LNCaP clone FGC (cell line): ENCODE measurements at regions not wholly inside any gene's neighbourhood (a gene's known extent, or its start where the extent isn't known, plus 50 kb on each side); places are given as distances from the start of the nearest gene placed in this dataset.
"Not testable (repeated sequence)": the region's sequence is repeated elsewhere in the genome, so short reads cannot be mapped to it uniquely, and the experiment has no call there.

Experiments
- DNase-seq: peaks from one replicate; pipeline ENCODE4 v3.0.0-alpha.2; 2011; ENCODE audit warnings: low read depth
- H3K4me3 ChIP-seq: 2 replicates; pipeline ENCODE4 v1.5.1; 2011; ENCODE audit warnings: mild to moderate bottlenecking, low read depth, low read length, control low read depth
- TF ChIP-seq, protein P1 (sequence below): IDR thresholded peaks from 2 replicates; pipeline ENCODE4 v1.5.1; 2012; ENCODE audit warnings: mild to moderate bottlenecking; ENCODE audit not compliant: control insufficient read depth, insufficient read depth; ENCODE audit errors: extremely low read depth

DNA sequence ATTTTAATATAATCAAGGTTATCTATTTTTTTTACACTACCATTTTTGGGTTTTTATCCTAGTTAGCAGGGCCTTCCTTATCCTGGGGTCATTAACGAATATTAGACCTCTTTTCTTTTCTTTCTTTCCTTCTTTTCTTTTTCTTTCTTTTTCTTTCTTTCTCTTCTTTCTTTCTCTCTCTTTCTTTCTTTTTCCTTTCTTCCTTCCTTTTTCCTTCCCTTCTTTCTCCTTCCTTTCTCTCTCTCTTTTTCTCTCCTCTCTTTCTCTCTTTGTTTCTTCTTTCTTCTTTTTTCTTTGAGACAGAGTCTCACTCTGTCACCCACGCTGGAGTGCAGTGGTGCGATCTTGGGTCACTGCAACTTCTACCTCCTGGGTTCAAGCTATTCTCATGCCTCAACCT, 120.4 kb upstream of the PDE7B start:
- TF ChIP-seq, protein P1, sequence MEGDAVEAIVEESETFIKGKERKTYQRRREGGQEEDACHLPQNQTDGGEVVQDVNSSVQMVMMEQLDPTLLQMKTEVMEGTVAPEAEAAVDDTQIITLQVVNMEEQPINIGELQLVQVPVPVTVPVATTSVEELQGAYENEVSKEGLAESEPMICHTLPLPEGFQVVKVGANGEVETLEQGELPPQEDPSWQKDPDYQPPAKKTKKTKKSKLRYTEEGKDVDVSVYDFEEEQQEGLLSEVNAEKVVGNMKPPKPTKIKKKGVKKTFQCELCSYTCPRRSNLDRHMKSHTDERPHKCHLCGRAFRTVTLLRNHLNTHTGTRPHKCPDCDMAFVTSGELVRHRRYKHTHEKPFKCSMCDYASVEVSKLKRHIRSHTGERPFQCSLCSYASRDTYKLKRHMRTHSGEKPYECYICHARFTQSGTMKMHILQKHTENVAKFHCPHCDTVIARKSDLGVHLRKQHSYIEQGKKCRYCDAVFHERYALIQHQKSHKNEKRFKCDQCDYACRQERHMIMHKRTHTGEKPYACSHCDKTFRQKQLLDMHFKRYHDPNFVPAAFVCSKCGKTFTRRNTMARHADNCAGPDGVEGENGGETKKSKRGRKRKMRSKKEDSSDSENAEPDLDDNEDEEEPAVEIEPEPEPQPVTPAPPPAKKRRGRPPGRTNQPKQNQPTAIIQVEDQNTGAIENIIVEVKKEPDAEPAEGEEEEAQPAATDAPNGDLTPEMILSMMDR: no peak
- no peak overlapping the region for H3K4me3 ChIP-seq
- no peak for DNase-seq

DNA sequence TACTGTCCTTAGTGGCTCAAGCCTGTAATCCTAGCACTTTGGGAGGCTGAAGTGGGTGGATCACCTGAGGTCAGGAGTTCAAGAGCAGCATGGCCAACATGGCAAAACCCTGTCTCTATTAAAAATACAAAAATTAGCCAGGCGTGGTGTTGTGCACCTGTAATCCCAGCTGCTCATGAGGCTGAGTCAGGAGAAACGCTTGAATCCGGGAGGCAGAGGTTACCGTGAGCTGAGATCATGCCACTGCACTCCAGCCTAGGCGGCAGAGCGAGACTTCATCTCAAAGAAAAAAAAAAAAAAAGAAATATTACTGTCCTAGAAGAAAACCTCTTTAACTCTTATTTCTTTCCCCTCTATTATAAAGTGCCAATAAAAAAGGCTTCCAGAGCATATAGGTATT, 115.2 kb upstream of the PDE7B start:
- DNase-seq, H3K4me3 ChIP-seq: not testable (repeated sequence)

DNA sequence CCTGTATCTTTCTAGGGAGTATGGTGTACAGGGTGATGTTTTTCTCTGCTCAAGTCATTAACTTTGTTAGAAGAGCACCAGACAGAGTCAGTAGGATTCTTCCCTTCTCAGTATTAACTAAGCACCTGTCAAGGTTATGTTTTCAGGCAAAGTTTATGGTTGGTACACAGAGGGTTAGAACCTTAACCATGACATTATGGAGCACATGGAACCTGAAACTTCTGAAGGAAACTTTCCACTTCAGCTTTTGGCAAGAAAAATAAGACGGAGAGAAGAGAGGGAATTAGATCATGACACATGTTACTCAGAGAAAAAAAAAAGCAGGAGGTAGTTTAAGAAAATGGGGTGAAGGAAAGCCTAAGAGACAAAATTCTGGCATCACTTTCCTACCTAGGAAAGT, 112.9 kb upstream of the PDE7B start:
- H3K4me3 ChIP-seq: no peak overlapping the region
- no peak for DNase-seq
- TF ChIP-seq, protein P1: no peak

DNA sequence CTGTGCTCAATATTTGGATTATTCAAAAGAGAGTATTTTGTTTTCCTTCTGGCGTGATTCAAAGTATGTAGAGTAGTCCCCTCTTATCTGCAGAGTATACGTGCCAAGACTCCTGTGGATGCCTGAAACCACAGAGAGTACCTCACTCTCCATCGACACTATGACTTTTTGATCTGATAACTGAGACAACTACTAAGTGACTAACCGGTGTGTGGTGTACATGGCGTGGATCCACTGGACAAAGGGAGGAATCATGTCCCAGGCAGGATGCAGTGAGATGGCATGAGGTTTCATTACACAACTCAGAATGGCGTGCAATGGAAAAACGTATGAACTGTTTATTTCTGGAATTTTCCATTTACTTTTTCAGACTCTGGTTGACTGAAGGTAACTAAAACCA, 112.2 kb upstream of the PDE7B start:
- TF ChIP-seq, protein P1: no peak
- H3K4me3 ChIP-seq: no peak overlapping the region
- no peak for DNase-seq

DNA sequence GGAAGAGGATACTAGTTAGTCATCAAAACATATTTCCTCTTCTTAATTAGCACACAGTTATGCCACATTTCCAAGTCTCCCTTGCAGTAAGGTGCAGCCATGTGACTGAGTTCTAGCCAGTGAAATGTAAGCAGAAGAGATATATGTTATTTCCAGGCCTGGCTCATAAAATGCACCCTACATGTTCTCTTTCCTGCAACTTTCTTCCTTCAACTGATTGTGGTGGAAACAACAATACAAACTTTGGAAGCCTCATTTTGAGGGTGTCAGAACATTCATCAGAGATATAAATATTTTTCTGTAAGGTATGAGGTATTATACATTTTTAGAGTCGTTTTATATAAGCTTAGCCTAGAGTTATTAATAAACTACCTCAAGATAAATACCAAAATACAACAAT, 110.9 kb upstream of the PDE7B start:
- H3K4me3 ChIP-seq: no peak overlapping the region
- TF ChIP-seq, protein P1: no peak
- no peak for DNase-seq

DNA sequence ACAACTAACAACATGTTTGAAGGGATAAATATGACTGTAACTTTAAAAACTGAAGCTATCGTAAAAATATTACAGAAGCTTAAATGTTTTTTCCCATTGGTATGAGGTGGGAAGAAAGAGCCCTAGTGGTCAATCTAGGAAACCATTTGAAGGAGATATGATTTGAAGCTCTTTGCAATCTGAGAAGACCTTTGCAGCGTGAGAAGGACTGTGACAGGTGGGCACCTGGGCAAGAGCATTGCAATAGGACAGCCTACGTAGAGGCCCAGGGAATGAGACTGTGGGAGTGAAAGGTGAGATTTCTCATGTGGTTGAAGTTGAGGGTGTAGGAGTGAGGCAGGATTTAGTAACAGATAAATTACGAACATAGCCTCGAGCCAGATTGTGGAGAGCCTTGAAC, 108.0 kb upstream of the PDE7B start:
- DNase-seq: no peak
- H3K4me3 ChIP-seq: no peak overlapping the region
- TF ChIP-seq, protein P1: no peak

DNA sequence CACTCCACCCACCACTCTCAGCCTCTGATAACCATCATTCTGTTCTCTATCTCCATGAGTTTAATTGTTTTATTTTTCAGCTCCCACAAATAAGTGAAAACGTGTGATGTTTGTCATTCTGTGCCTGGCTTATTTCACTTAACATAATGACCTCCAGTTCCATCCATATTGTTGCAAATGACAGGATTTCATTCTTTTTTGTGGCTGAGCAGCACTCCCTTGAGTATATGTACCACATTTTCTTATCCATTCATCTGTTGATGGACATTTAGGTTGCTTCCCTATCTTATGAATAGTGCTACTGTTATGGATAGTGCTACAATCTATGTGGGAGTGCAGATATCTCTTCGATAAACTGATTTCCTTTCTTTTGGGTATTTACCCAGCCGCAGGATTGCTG, 103.3 kb upstream of the PDE7B start:
- TF ChIP-seq, protein P1: no peak
- H3K4me3 ChIP-seq: no peak overlapping the region
- no peak for DNase-seq

DNA sequence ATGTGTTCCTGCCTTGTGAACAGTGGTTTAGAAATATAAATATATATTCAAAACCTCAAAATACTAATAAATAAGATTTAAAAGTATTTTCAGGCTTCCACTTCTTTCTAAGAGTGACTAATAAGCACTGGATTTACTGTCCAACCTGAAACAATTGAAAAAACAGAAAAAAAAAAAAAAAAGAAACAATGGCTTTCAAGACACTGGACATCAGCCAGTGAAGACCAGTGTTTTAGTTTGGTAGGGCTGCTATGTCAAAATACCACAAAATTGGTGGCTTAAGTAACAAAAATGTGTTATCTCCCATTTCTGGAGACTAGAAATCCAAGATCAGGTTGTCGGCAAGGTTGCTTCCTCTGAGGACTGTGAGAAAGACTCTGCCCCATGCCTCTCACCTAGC, 101.4 kb upstream of the PDE7B start:
- TF ChIP-seq, protein P1: no peak
- no peak overlapping the region for H3K4me3 ChIP-seq
- DNase-seq: no peak
